Stimulated activated naive CD8-positive, alpha-beta T cell treated with anti-CD3 and anti-CD28 coated beads, Interleukin-15, Interleukin-2, amounts not matched to agents 100 U/mL and 50 U/mL, for 24 hours (primary cell): ENCODE measurements at regions not wholly inside any gene's neighbourhood (a gene's known extent, or its start where the extent isn't known, plus 50 kb on each side); places are given as distances from the start of the nearest gene placed in this dataset.
"Not testable (repeated sequence)": the region's sequence is repeated elsewhere in the genome, so short reads cannot be mapped to it uniquely, and the experiment has no call there.

Source experiments
- ATAC-seq: fragments of 150-1000 bp; cut with Tn5 transposase; one replicate; pipeline ENCODE4 v1.10.0; 2021
- DNase-seq: peaks from one replicate; pipeline ENCODE4 v3.0.0; 2021

DNA sequence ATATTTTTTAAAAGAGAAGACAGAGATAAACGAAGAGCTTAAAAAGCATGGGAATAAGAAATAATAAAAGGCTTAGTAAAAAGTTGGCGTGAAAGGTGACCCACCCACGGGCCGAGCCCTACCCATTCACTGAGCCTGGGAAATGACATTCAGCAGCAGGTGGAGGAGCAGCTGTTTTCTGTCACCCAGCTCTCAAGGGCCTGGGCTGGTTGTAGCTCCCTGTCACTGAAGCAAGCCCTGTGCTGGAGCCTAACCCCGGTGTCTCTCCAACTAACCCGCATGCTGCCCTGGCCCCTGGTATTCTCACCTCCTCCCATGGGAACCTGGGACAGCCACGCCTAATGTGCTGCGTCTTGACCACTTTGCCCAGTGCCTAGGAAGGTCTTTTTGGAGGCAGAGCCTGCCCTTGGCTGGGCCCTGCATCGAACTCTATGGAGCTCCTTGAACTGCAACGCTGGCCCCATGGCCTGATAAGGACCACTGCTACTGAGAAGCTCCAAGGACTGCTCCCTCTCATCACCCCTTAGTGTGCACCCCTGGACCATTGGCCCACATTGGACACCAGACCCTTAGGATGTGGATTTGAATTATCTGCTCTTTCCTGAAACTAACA, 68.8 kb upstream of the IYD start:
- DNase-seq = no peak
- no peak for ATAC-seq

DNA sequence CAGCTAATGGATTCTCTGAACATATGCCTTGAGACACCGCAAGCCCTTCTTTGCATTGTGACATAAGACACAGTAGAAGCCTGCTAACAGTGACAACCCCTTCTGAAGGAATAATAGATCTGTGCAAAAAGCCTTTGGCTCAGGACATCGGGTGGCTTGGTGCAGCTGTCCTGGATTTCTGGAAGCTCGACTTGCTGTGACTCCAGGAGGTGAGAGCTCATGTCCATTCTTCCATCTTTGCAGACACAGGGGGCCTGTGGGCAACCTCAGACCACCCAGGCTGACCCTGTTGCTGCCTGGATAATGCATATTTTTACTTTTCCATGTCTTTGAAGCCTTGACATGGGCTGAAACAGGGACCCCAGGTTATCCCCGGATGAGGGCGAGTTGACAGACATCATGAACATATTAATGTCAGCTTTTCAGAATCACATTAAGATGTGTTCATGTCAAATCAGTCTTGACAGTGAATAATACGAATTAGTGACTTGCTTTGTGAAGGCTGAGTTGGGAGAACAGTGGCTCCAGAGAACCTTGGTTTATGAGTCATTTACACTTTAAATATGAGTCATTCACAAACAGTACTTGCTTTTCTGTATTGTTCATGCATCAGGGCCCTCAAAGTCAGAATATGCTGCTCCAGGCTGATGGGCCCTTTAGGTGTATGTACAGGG, 66.8 kb upstream of the IYD start:
- ATAC-seq (peak; percentile 93), DNase-seq (no peak)

DNA sequence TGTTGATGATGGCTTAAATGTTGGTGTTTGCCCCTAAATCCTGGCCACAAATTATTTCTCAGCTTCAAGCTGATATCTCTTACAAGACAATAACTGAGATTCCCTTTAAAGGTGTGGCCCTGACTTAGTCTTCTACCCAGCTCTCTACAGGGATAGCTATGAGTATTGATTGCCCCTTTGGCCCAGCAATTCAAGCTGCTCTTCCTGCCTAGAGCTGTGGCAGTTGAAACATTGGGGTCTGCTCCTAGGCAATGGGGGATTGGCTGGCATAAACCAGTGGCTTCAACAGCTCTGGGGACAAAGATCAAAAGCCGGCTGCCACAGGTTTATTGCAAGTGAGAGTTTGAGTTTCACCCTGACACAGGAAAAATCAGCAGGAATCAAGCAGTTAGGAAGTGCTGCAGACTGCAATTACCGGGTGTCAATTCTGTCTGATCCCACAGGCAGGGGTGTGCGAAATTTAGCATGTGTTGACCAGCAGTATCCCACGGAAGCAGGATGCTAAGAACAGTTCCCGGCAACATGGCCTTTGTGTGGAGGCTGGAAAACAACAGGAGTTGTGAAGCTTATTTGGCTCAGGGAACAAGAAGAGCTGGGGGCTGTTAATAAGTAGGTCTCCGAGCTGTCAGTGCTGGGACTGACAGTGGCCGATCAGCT, 66.2 kb upstream of the IYD start:
- DNase-seq = no peak
- peak; percentile 24 for ATAC-seq

DNA sequence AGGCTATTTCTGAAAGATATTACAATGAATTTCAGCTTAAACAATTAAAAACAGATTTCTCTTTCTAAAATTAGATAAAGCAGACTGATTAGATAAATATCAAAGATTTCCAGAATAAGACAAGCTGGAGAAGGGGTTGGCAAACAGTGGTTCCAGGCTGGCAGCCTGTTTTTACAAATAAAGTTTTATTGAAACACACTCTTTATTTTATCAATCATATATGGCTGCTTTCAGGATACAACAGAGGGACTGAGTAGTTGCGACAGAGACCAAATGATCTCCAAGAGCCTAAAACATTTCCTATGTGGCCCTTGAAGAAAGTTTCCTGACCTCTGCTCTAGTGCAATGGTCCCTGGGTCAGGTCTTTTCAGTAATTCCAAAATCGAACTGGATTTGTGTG, 65.6 kb upstream of the IYD start:
- DNase-seq (no peak), ATAC-seq (no peak)

DNA sequence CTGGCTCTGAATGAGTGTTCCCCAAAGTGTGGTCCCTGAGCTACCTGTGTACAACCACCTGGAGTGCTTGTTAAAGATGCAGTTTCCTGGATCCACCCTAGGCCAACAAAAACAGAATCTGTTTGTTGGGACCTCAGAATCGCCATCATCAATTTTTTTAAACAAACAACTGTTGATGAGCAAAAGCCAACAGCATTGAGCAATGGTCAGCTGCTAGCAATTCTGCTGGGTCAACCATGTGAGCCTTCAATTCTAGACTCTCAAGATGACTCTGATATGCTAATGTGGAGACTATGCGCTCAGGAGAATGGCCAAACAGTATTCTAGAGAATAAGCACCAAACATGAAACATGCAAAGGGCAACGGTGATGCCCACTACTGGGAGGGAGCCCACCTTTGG, 64.4 kb upstream of the IYD start:
- ATAC-seq (no peak), DNase-seq (no peak)

DNA sequence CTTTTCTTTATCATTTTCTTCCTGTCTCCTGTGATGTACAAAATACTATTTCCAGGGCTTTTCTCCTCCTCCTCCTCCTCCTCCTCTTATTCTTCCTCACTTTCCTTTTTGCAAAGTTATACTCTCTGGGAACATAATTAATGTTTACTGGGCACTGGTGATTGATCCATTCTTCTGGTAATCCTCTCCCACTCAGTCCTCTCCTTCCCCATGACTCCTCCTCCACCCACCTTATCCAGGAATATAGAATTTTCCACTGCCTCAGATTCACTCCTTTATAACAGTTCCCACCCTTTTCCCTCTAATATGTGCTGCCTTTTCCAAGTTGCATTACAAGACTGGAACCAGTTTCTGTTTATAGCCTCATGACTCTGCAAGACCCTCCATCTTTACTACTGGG, 62.5 kb upstream of the IYD start:
- DNase-seq = no peak
- ATAC-seq = no peak

DNA sequence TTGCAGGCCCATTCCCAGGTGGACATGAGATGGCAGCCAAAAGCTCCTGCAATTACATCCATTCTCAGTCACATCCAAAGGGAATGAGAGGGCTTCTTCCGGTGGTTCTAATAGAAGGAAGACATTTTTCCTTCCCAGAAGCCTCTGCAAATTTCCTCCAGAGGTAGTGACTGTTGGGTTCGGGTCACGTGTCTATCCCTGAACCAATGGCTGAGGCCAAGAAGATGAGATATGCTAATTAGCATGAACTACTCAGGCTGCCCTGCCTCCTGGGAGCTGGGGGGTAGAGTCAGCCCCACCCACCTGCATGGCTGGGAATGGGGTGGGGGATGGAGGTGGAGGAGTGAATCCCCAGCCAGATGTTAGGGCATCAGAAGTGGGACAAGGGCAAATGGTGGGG, 61.3 kb upstream of the IYD start:
- ATAC-seq (no peak), DNase-seq (no peak)

DNA sequence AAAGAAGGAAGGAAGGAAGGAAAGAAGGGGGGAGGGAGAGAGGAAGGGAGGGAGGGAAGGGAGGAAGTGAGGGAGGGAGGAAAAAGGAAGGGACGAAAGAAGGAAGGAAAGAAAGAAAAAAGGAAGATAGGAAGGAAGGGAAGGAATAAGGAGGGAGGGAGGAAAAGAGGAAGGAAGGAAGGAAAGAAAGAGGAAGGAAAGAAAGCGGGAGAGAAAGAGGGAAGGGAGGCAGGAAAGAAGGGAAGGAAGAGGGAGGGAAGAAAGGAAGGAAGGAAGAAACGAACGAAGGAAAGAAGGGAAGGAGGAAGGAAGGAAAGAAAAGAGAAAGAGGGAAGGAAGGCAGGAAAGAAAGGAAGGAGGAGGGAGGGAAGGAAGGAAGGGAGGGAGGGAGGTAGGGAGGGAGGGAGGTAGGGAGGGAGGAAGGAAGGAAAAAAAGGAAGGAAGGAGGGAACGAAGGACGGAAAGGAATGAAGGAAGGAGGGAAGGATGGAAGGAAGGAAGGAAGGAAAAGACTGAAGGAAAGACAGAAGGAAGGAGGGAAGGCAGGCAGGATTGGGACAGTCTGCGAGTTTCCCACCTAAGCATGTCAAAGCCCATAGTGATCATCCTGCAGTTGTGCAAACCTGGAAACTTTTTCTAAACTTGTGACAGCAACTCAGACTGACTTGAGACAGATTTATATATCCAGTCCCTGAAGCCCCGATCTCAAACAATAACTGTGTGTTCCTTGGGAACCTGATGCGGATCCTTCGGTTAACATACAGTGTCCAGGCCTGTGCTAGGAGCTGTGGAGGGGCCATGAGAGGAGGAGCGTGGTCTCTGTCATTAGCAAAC, 59.8 kb upstream of the IYD start:
- DNase-seq (no peak), ATAC-seq (no peak)

DNA sequence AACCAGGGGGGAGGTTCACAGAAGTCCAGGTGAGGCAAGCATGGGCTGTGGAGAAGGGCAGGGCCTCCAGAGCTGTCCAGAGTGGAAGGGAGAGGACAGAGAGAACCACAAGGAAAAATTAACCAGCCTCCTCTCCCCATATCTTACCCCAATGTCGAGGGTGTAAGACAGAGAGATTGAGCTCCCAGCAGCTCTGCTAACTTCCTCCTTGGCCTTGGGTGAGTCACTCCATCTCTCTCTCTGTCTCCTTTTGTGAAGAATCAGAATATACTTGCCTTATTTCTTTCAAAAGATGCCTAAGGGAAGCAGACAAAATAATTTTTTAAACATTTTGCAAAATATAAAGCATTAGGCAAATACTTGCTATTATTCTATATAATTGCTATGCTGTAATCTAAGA, 58.3 kb upstream of the IYD start:
- ATAC-seq = peak; percentile 28

DNA sequence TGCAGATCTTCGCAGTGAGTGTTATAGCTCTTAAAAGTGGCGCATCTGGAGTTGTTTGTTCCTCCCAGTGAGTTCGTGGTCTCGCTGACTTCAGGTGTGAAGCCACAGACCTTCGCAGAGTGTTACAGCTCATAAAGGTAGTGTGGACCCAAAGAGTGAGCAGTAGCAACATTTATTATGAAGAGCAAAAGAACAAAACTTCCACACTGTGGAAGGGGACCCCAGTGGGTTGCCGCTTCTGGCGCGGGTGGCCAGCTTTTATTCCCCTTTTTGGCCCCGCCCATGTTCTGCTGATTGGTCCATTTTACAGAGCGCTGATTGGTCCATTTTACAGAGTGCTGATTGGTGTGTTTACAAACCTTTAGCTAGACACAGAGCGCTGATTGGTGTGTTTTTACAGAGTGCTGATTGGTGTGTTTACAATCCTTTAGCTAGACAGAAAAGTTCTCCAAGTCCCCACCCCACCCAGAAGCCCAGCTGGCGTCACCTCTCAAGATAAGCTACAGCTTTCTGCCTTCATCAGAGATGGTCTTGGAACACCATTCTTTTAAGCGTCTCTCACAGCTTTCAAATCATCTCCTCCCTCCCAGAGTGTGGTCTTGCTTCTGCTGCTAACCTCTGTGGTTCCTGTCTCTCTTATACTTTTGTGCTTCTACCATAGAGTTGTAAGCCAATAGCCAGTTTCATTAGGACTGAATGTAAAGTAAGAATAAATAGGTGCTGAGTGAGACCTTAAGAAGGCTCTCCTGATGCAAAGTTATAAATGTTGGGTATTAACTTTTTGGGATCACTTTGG, 57.5 kb upstream of the IYD start:
- ATAC-seq, DNase-seq: not testable (repeated sequence)

More for the DNA sequence above, 58.3 kb upstream of the IYD start:
- no peak for DNase-seq

DNA sequence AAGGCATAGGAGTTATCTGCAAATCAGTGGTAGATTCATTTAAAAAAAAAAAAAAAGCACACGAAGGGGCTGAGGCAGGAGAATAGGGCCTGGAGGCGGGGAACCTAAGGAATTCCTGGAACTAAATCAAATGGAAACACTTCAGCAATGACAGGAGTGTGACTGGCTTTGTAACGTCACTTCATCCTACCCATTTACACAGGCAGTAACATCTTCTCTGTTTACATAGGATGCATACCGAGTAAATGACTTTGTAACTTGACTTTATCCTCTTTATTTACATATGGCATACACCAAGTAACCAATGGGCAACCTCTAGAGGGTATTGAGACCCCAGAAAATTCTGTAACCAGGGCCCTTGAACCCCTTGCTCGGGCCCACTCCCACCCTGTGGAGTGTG, 56.4 kb upstream of the IYD start:
- DNase-seq (no peak), ATAC-seq (no peak)

DNA sequence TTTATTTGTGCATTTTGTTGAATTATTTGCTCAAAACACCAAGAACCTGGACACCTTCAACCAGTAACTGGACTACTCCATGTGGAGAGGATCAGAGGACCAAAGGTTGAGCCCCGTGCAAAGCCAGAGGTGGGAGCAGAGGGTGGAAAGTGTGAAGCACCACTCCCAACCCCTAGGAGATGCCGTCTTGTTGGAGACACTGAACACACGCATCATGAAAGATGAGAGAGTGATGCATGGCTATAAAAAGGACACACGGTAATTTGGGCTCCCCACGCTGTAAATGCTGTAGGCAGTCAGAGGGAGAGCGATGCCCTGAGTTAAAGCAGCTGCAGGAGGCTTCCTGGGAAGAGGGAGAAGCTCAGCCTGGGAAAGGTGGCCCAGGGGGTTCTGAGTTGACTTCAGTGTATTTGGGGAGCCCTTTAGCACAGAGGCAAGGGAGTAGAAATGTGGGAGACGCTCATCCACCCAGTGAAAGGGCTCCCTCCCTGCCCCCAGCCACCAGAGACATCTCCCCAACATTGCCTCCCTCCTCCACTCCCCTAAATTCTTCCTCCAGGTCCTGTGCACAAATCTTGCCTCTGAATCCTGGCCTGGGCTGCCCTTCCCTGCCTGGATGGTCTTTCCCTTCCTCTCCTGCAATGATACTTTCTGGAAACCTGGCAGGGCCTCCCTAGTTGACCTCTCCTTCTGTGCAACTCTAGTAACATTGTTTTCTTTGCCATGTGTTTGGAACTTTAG, 55.8 kb upstream of the IYD start:
- DNase-seq (no peak), ATAC-seq (no peak)

DNA sequence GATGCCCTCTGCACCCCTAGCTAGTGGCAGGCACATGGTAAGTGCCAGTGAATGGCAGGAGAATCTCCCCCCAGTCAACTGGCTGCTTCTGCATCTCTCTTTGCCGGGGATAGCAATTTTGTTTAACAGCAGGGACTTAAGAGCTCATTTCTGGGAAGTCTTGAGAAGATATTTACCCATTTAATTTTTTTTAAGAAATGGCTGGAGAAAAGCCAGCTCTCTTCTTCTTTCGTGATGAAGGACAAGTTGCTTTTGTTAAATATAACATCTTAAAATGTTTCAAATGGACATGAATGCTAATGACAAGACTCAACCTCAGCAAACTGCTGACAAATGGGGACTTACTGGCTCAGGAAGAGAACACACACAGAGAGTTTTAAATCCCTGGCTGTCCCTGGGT, 55.0 kb upstream of the IYD start:
- ATAC-seq (no peak), DNase-seq (no peak)

DNA sequence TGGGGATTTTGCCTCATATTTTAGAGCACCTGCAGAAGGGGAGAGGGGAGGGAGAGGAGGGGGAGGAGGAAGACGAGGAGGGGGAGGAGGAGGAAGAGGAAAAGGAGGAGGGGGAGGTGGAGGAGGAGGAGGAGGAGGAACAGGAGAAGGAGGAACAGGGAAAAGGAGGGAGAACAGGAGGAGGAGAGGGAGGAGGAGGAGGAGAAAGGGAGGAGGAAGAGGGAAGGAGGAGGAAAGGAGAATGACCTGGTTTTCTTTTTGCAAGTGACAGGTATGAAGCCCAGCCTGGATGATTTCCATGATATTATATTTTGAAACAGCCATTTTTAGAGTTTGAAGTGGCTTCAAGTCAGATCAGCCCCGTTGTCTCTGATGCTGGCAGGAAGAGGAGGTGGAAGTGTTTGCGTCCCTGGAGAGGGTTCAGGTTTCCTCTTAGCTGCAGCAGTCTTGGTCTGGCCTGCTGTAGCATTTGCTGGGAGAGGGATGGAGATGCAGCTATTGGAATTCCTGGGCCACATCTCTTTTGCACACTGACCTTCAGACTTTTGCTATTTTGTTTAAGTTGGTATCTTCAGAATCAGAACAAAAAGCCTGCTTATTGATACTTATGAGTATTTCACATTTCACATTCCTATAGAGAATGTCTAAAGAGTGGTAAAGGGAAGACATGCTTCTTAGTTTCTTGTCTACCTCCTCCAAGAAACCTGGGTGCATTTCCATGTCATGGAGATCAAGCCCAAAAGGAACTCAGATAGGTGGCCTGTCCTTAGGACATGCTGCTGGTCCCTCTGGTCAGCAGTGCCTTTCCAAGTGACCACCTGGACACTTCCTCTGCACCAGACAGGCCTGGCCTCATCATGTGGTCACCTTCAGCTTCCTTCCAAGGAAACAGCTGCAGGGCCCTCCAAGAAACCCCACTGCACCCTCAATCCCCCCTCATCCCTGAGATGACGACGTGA, 54.3 kb upstream of the IYD start:
- ATAC-seq (no peak), DNase-seq (no peak)

DNA sequence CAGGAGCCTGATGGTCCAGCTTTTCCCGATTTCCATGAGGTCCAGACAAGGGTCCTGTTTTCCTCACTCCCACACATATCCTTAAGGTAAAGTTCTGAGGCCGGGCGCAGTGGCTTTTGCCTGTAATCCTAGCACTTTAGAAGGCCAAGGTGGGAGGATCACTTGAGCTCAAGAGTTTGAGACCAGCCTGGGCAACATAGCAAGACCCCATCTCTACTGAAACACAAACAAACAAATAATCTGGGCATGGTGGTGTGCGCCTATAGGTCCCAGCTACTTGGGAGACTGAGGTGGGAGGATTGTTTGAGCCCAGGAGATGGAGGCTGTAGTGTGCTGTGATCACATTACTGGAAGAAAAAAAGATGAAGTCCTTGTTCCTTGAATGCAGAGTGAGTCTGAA, 53.2 kb upstream of the IYD start:
- DNase-seq (no peak), ATAC-seq (no peak)

DNA sequence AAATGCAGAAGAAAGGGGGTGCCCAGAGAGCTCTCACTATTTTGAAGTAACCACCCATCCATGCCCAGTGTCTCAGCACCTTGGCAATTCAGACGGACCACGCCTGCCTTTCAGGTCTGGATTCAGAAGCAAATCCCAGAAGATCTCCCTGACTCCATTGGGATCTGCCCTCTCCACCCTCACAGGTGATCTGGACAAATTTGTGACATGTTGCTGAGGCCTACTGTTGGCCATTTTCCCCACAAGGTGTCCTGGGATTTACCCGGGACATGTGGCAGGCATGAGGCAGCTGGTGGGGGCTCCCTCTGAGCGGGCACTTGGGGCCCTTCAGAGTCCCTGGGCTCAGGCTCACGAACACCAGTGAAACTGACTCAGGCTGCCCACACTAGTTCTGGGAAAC, 51.9 kb upstream of the IYD start:
- DNase-seq (no peak), ATAC-seq (no peak)
